Epidermal melanocyte (primary cell): ENCODE measurements at regions not wholly inside any gene's neighbourhood (a gene's known extent, or its start where the extent isn't known, plus 50 kb on each side); places are given as distances from the start of the nearest gene placed in this dataset.
"Not testable (repeated sequence)": the region's sequence is repeated elsewhere in the genome, so short reads cannot be mapped to it uniquely, and the experiment has no call there.

Experiments used
- DNase-seq: peaks from one replicate; pipeline ENCODE4 v3.0.0; 2011; ENCODE audit warnings: low spot score; ENCODE audit not compliant: insufficient read length

GRCh38 chr6:78383968-78384367 is 483.4 kb upstream of the IRAK1BP1 start:
- no peak for DNase-seq

DNA sequence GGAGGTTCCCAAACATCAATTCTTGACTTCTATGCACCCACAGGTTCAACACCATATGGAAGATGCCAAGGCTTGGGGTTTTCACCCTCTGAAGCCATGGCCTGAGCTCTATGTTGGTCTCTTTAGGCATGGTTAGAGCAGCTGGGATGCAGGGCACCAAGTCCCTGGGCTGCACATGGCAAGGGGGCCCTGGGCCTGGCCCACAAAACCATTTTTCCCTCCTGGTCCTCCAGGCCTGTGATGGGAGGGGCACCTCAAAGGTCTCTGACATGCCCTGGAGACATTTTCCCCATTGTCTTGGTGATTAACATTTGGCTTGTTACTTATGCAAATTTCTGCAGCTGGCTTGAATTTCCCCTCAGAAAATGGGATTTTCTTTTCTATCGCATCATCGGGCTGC is 480.5 kb upstream of the IRAK1BP1 start:
- not testable (repeated sequence) for DNase-seq

DNA sequence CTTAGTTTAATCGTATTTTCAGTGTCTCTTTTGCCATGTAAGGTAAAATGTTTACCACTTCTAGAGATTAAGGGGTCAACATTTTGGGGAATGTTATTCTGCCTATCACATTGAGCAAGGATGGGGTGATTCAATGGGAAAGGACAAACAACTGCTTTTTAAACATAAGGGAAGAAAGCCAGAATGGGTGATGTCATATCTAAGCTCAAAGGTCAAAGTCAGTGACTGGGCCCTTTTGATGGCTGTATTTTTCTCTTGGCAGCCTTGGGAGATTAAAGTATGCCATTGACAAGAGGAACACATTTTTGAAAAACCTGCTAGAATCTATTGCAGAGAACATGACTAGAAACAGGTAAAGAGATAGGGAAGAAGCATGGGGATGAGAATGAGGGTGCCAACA is 477.3 kb upstream of the IRAK1BP1 start:
- no peak for DNase-seq

DNA sequence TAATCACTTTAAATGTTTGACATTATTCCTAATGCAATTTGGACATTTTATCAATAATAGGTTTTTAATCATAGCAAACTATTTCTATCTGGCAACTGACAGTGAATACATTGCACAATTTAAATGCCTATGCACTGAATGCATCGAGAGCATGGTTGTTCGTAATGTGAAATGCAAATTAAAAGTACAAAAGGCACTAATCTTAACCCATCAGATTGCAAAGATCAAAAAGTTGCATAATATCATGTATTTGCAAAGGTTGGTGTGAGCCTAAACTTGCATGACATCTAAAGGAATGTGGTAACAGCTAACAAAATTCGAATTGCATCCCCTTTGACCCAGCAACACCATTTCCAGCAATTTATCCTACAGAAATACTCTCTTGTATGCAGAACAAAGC is 469.9 kb upstream of the IRAK1BP1 start:
- DNase-seq: no peak

DNA sequence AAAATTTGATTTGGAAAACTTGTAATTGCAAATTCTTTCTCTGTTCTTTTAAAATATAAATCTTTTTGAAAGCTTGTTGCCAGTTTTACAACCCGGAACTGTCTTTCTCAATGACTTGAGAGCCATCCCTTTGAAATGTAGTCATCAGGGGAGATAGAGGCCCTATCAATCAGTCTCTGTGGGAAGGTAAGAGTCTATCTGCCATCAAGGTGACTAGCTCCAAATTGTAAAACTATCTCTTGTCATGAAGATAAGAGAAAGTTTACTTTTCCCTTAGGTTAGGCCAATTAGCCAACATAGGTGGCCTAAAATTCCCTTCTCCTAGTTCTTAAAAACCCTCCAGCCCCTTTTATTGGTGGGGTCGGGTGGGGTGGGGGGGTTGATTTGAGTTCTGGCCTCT is 469.1 kb upstream of the IRAK1BP1 start:
- no peak for DNase-seq

- no peak for DNase-seq
These were observed 467.3 kb upstream of the IRAK1BP1 start for GRCh38 chr6:78400076-78400475.

DNA sequence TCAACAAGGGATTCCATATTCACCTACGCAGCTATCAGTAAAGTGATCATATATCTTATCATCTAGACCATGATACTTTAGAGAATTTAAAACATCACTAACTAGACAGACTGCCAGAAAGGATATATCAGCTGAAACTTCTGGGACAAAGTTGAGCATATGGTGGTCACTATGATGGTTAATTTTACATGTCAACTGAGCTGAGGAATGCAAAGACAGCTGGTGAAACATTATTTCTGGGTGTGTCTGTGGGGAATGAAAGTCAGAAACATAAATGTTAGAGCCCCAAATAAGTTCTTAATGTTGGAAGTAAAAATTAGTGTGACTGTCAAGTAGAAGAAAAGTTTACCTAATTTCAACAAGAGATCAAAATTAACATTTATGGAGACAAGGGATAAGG is 440.0 kb upstream of the IRAK1BP1 start:
- no peak for DNase-seq

DNA sequence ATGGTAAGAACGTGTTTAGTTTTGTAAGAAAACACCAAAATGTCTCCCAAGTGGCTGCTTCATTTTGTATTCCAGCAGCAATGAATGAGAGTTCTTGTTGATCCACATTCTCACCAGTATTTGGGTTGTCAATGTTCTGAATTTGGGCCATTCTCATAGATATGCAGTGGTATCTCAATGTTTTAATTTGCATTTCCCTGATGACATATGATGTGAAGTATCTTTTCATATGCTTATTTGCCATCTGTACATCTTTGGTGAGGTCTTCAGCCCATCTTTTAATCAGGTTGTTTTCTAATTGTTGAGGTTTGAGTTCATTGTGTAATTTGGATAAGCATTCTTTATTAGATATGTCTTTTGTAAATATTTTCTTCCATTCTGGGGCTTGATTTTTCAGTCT is 436.8 kb upstream of the IRAK1BP1 start:
- DNase-seq: no peak

GRCh38 chr6:78435671-78436070 is 431.7 kb upstream of the IRAK1BP1 start:
- DNase-seq: no peak

DNA sequence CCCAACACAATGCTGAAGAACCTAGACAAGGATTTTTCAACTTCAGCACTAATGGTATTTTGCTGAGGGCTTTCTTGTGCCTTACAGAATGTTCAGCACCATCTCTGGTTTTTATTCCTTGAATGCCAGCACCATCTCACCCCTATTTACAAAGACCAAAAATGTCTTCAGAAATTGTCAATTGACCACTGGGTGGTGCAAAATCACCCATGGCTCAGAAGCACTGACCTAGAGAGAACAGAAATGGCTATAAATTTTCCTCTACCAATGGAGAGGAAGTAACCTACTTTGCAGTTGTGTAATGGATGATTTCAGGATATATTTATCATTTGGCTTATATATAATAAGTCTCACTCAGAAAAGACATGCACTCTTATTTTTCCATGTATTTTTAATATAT is 431.0 kb upstream of the IRAK1BP1 start:
- DNase-seq: no peak

DNA sequence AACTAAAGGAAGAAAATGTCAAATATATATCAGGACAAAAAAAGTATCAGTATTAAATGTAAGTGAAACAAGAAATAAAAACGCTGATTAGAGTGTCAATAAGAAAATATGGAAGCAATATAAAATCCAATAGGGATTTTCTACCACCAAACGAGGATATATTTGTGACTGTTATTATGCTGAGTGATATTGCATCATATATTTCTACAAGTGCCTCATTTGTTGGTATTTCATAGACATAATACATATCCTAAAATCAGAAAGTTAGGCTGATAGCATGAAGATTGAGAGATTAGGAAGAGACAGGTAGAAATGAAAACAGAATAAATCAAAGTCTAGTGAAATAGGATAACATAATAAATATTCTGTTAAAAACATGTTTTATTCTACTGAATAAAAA is 429.2 kb upstream of the IRAK1BP1 start:
- DNase-seq: no peak

GRCh38 chr6:78460711-78461110 is 406.6 kb upstream of the IRAK1BP1 start:
- no peak for DNase-seq

GRCh38 chr6:78462728-78463127 is 404.6 kb upstream of the IRAK1BP1 start:
- DNase-seq: no peak

- DNase-seq: no peak
These were observed 402.2 kb upstream of the IRAK1BP1 start for GRCh38 chr6:78465059-78465634.

DNA sequence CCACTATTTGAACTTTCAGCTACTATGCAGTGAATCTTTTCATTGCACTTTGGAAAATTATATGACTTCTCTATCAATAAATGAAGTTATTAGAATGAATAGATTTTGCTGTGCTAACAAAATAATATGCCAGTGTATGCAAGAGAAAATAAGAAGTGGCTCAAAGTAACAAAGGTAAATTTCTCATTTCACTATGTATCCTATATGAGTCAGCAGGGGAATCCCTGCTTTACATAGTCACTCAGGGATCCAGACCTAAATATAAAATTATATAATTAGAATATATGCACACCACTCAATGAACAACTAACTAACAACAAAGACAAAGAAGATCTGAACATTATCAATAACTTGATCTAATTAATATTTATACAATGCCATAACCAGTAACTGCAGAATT is 390.8 kb upstream of the IRAK1BP1 start:
- DNase-seq: no peak

DNA sequence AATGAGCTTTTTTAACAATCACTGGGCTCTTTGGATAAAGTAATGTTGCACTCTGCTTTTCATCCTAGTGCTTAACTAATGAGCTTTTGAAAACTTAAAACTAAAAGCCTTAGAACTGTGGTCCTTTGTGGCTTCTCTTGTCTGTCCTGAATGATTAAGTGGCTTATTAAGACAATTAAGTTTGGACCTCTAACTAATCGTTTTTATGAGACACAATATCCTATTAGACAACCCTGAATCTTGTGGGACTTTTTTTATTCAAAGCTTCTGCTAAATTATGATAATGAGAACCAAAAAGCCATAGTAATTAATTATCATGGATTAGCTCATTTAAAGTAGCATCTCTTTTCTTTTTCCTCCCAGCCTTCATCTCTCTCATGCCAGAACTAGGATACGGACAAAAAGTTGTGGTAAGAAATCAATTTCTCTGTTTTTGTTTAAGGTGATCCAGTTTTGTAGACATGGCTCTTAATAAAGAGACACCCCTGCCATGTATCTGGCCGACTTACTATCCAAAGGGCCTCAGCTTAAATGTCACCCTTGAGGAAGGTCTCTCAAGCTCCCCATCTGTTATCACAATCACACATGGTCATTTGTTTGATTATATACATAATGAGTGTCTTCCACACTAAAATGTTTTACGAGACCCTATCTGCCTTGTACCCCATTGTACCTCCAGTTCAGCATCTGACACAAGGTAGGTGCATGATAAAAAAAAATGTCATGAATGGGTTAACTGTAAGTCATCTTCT is 384.4 kb upstream of the IRAK1BP1 start:
- no peak for DNase-seq

DNA sequence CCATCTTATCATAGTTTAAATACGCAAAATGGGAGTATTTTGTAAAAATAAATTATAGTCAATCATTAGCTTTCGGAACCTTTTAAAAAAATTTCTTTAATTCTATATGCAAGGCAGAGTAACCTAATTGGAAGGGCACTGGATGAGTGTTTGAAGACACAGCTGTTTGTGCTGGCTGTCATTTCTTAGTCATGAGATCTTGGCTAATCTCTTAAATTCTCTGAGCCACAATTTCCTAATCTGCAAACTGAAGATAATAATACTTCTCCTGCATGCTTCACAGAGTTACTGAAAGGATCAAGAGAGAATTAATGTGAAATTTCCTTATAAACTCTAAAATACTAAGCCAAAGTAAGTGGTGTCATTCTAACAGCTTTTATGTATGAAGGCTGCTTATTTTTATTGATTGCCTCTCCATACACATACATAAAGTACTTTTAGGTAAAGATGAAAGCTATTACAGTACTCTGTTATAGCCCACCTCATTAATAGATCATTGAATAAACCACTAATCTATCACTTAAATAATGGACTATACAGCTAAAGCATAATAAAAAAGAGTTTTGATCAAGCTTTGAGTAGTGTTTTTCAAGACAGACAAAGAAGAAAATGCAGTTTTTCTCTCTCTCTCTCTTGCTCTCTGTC is 383.7 kb upstream of the IRAK1BP1 start:
- DNase-seq: no peak

- no peak for DNase-seq
These were observed 382.9 kb upstream of the IRAK1BP1 start for GRCh38 chr6:78484198-78485064.

DNA sequence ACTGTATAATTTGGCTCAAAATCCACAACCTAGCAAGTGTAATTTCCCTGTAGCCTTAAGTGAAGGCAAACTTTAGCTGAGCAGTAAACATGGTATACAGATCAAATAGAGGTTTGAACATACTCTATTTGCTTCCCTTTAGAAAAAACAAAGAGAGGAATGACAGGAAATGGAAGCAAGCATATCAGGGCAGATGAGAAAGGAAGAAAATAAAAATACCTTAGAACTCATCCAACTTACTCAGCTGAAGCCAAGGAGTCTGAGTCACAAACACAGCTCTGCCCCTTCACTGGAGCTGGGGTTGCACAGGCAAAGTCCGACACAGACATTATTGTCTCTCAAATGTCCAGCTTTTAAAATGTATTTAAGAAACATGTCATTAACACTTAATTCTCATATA is 379.9 kb upstream of the IRAK1BP1 start:
- DNase-seq: no peak

GRCh38 chr6:78489874-78490273 is 377.5 kb upstream of the IRAK1BP1 start:
- DNase-seq: no peak

- no peak for DNase-seq
These were observed 374.9 kb upstream of the IRAK1BP1 start for GRCh38 chr6:78492351-78493017.
